Cardiac muscle cell (in vitro differentiated cells and primary cell): ENCODE measurements at regions not wholly inside any gene's neighbourhood (a gene's known extent, or its start where the extent isn't known, plus 50 kb on each side); places are given as distances from the start of the nearest gene placed in this dataset.

ENCODE experiments used
- DNase-seq, 2 donors: peaks; one replicate each; pipeline versions ENCODE4 v3.0.0 to v3.0.0-alpha.2; 2010 to 2017; ENCODE audit warnings: low read depth in 1 of 2, low spot score in 1 of 2
- H3K27ac ChIP-seq: fragments of 200-600 bp; sonication (generic); 2 replicates; pipeline ENCODE4 v1.5.1; 2016
- H3K27me3 ChIP-seq: fragments of 200-600 bp; sonication (generic); 2 replicates; pipeline ENCODE4 v1.6.0; 2016; ENCODE audit warnings: control low read depth
- H3K36me3 ChIP-seq: fragments of 200-600 bp; sonication (generic); 2 replicates; pipeline ENCODE4 v1.5.1; 2016; ENCODE audit warnings: control low read depth
- H3K4me1 ChIP-seq: fragments of 200-600 bp; sonication (generic); 2 replicates; pipeline ENCODE4 v1.8.1; 2017; ENCODE audit warnings: low read depth, mild to moderate bottlenecking, mixed run types
- H3K4me3 ChIP-seq: fragments of 200-600 bp; sonication (generic); 2 replicates; pipeline ENCODE4 v1.5.1; 2016; ENCODE audit warnings: mild to moderate bottlenecking
- H3K9me3 ChIP-seq: fragments of 200-600 bp; sonication (generic); 2 replicates; pipeline ENCODE4 v1.5.1; 2017; ENCODE audit warnings: low read depth, mild to moderate bottlenecking, control low read depth
- TF ChIP-seq, protein P1 (sequence below): IDR thresholded peaks from 2 replicates; pipeline ENCODE4 v1.5.1; 2012; ENCODE audit warnings: low read depth, mild to moderate bottlenecking, low read length

- TF ChIP-seq, protein P1, sequence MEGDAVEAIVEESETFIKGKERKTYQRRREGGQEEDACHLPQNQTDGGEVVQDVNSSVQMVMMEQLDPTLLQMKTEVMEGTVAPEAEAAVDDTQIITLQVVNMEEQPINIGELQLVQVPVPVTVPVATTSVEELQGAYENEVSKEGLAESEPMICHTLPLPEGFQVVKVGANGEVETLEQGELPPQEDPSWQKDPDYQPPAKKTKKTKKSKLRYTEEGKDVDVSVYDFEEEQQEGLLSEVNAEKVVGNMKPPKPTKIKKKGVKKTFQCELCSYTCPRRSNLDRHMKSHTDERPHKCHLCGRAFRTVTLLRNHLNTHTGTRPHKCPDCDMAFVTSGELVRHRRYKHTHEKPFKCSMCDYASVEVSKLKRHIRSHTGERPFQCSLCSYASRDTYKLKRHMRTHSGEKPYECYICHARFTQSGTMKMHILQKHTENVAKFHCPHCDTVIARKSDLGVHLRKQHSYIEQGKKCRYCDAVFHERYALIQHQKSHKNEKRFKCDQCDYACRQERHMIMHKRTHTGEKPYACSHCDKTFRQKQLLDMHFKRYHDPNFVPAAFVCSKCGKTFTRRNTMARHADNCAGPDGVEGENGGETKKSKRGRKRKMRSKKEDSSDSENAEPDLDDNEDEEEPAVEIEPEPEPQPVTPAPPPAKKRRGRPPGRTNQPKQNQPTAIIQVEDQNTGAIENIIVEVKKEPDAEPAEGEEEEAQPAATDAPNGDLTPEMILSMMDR, result no peak
- Histone ChIP-seq H3K9me3 (no peaks in the 10 kb centered on the region), H3K4me3 (no peak overlapping the region), H3K36me3 (no peaks in the 10 kb centered on the region), H3K4me1 (no peaks in the 10 kb centered on the region), H3K27ac (no peak overlapping the region), H3K27me3 (no peaks in the 10 kb centered on the region)
- DNase-seq, result peak in 1 of 2 donors; percentile 16
Measured at GRCh38 chr4:17018013-17018412, 119.6 kb upstream of the LDB2 start.

DNA sequence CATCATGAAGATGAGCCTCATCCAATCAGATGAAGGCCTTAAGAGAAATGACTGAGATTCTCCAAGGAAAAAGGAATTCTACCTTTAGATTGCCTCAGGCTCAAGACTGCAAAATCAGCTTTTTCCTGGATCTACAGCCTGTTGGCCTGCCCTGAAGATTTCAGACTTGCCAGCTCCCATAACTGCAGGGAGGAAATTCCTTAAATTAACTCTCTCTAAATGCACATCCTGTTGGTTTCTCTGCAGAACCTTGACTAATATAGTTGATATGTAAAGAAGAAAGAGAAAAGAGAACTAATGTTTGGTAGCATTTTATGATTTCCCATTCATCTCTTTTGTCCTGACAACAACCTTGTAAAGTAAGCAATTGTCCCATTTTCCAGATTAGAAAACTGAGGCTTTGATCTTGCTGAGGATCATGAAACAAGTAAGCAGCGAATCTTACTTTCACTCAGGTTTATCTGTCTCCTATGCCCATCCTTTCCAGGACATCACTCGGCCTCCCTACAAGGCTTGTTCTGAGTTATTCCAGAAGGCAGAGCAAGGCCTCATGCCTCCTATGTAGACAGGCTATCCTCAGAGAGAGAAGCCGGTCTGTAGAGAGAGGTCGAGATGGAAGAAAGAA is 115.0 kb upstream of the LDB2 start:
- Histone ChIP-seq H3K27ac (no peak overlapping the region), H3K4me3 (no peak overlapping the region), H3K9me3 (no peaks in the 10 kb centered on the region), H3K4me1 (no peaks in the 10 kb centered on the region), H3K27me3 (no peaks in the 10 kb centered on the region), H3K36me3 (no peaks in the 10 kb centered on the region)
- TF ChIP-seq, protein P1, result no peak
- peak in 1 of 2 donors; percentile 64 for DNase-seq

DNA sequence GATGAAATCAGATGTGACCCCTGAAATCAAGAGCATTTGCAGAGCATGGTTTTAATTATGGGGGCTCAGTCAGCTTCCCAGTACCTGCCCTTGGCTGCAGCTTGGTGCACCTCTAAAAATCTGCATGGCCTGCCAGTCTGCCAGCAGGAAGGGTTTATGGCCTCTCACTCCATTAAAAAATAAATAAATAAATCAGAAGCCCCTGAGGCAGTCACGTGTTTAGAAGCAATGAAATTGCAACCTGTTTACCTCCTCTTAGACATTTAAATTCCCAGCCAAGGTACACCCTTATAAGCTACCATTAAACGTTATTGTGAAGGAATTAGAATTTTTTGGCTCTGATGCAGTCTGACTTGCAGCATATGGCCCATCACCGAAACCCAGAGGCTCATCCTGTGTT is 114.0 kb upstream of the LDB2 start:
- Histone ChIP-seq H3K27me3 (no peaks in the 10 kb centered on the region), H3K9me3 (no peaks in the 10 kb centered on the region), H3K4me1 (no peaks in the 10 kb centered on the region), H3K4me3 (no peak overlapping the region), H3K36me3 (no peaks in the 10 kb centered on the region), H3K27ac (no peak overlapping the region)
- no peak for DNase-seq
- TF ChIP-seq, protein P1, result no peak

DNA sequence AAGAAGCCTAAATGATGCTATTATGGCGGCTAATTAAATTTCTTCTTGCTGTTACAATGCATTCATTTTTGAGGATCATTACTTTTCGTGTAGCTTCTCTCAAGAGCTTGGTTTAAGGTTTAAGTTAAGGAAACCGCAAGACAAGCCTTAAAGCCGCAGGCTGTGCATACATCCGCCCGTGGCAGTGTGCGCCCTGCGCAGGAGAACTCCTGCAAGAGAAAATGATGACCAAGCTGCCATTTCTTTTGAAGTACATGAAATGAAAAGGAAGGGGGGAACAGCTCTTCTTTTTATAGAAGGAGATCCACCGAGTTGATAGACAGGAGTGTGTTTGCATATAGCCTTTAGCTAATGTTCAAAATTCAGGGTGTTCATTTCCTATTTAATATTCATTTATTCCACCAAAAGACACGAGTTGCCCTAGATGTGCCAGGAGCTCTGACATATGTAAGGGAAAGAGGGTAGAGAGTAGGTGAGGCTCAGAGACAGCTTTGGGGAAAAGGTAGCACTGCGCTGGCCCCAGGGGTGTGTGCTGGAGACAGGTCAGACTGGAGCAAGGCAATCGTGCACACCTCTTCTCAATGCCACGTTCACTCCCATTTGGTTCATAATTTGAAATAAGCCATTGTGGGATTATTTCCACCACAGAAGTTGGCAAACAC is 112.1 kb upstream of the LDB2 start:
- H3K36me3 ChIP-seq, result no peaks in the 10 kb centered on the region
- no peaks in the 10 kb centered on the region for H3K9me3 ChIP-seq
- DNase-seq, result no peak
- TF ChIP-seq, protein P1, result no peak
- no peaks in the 10 kb centered on the region for H3K4me1 ChIP-seq
- H3K27ac ChIP-seq, result no peak overlapping the region
- H3K4me3 ChIP-seq, result no peak overlapping the region
- no peaks in the 10 kb centered on the region for H3K27me3 ChIP-seq

DNA sequence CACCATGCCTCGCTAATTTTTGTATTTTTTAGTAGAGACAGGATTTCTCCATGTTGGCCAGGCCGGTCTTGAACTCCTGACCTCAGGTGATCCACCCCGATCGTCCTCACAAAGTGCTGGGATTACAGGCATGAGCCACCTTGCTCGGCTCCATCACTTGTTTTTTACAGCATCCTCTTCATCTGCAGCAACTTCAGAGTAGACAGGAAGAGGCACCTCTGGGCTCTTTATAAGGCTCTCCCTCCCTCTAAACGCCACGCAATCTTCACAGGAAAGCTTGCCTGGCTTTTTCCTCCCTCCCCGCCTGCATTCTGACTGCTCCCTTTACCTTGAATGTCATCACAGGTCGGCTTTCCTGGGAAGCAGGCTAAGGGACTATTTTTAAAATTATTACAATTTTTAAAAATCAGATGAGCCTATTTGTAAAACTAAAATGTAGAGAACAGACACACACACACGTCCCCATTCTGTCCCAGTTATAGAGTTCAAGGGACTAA is 111.5 kb upstream of the LDB2 start:
- H3K9me3 ChIP-seq, result no peaks in the 10 kb centered on the region
- no peak overlapping the region for H3K4me3 ChIP-seq
- H3K36me3 ChIP-seq, result no peaks in the 10 kb centered on the region
- no peak overlapping the region for H3K27ac ChIP-seq
- TF ChIP-seq, protein P1, result no peak
- no peaks in the 10 kb centered on the region for H3K27me3 ChIP-seq
- H3K4me1 ChIP-seq, result no peaks in the 10 kb centered on the region
- DNase-seq, result no peak
